Fibroblast of the conjunctiva (primary cell): ENCODE measurements at regions not wholly inside any gene's neighbourhood (a gene's known extent, or its start where the extent isn't known, plus 50 kb on each side); places are given as distances from the start of the nearest gene placed in this dataset.
A peak's percentile ranks its signal among the peaks of the same experiment; 100 is the strongest.

Experiments used
- DNase-seq: peaks from one replicate; pipeline ENCODE4 v3.0.0-alpha.2; 2010; ENCODE audit warnings: low read depth

GRCh38 chr2:139159177-139159576 lies 379.0 kb upstream of the NXPH2 start:
- DNase-seq, result no peak

- no peak for DNase-seq
Observed at GRCh38 chr2:139156730-139157129, 376.5 kb upstream of the NXPH2 start.

DNA sequence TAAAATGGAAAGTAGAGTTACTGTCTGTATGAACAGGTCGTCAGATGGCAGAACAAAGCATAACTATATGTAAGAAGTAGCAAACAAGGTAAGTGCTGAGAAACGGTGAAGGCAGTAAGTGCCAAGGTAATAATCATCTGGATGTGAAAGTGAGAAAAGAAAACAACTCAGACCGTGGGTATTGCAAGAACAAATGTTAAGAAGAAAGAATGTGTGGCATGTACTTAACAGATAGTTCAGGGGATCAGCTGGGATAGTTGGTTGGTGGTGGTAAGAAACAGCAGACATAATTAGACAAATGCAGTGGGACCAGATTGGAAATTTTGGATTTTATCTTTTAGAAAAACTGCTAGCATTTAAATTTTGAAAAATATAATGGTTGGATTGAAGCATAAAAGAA lies 375.8 kb upstream of the NXPH2 start:
- no peak for DNase-seq

- no peak for DNase-seq
Observed at GRCh38 chr2:139142252-139142880, 362.2 kb upstream of the NXPH2 start.

DNA sequence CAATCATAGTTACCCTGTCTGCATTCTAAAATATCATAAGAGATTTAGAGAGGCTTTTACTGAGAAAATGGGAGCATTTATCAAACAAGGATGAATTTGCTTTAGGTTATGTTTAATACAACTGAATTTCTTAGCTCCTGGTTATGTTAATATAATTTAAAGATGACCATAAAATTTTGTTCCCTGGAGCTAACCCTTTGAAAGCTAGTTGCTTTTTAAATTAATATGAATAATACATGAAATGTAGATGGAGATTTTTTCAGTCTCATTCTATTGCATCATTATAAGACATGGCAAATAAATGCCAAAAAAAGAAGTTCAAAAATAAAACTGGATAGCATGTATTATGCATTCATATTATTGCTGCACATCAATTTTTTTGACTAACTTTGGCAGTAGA lies 344.1 kb upstream of the NXPH2 start:
- no peak for DNase-seq

- no peak for DNase-seq
Observed at GRCh38 chr2:139123795-139124194, 343.6 kb upstream of the NXPH2 start.

DNA sequence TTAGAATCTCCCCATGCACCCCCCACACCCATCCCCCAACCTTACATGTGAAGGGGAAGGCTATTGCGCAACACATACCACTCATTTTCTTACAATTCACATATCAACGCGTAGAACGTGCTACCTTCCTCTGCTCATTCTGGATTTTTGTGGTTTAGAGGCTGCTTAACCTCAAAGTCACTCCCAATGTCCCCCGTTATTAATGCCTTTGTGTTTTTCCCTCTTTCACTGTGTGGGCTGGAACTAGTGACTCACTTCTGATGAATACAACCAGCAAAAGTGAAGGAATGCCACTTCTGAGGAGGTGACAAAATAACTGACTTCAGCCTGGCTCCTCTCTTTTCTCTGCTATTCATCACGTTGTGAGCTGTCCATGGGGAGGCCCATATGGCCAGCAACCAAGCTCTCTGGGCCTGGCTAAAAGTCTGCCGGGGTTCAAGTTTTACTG lies 342.5 kb upstream of the NXPH2 start:
- DNase-seq, result peak; percentile 12

DNA sequence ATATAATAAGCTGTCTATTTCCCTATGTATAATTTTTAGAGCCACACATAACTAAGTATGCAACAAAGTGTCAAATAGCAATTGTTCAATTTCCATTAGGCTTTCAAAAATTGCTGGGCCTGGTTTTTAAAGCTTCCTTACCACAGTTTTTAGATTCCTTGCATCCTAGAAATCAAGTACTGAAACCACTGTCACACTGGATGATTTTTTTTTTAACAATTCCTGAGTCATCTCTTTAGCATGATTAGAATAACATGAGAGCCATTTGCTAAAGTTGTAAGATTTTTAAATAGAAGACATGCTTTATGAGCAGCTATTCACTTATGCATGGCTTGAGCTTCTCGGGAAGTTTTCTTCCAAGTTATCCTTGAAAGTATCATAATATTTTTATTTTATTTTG lies 319.5 kb upstream of the NXPH2 start:
- no peak for DNase-seq

DNA sequence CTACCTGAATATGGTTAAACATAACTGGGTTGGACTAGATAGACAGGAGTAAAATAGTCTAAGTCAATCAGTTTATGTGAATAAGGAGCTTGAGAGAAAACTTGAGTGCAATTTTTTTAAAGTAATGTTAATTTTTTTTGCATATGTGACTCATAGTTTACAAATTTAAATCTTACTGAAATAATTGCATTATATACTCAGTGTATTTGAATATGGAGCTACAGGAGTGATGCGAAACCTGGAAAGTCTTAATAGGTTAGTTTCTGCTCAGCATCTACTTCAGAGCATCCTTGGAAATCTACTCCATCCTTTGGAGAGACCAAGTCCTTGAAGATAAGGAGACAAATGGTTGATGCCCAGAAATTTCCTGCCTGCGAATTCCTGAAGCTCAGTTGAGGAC lies 318.8 kb upstream of the NXPH2 start:
- no peak for DNase-seq

- no peak for DNase-seq
Observed at GRCh38 chr2:139083121-139083520, 302.9 kb upstream of the NXPH2 start.

DNA sequence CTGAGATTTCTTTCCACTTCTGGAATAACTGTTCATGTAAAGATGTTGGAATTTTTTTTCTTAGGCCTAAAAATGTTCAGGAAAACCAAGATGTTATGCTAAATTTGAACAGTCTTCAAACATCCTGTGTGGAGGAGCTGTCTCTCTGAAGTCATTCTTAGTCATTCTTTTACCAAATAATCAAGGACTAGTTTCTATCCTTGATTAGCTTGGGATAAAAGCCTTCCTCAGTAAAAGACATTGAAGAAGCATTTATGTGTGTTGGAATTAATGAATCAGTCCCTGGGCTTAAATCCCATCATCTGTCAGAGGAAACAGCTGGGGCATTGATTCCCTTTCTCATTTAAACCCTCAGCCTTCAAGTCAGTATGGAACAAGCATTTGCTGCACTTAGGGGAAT lies 300.1 kb upstream of the NXPH2 start:
- no peak for DNase-seq

- no peak for DNase-seq
Observed at GRCh38 chr2:139079311-139079710, 299.1 kb upstream of the NXPH2 start.

- no peak for DNase-seq
Observed at GRCh38 chr2:139078376-139078775, 298.2 kb upstream of the NXPH2 start.

- no peak for DNase-seq
Observed at GRCh38 chr2:139077099-139077737, 297.0 kb upstream of the NXPH2 start.

GRCh38 chr2:139067874-139068273 lies 287.7 kb upstream of the NXPH2 start:
- DNase-seq, result no peak

DNA sequence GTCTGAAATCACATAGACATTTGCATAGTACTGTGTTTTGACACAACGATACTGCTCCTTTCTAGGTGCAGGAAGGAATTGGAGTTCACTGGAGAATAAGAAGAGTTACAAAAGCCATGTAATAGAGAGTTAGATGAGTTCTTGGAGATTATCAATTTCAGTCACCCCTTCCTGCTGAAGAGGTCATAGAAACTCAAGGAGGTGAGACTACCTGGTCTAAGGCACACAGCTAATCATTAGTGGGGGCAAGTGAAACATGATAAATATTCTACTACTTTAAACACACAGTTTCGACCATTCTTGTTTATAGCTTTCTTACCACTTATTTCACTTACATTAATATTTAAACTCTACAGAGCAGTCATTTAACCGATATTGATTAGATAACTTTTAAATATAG lies 286.9 kb upstream of the NXPH2 start:
- DNase-seq, result no peak

GRCh38 chr2:139064159-139064558 lies 284.0 kb upstream of the NXPH2 start:
- DNase-seq, result no peak

DNA sequence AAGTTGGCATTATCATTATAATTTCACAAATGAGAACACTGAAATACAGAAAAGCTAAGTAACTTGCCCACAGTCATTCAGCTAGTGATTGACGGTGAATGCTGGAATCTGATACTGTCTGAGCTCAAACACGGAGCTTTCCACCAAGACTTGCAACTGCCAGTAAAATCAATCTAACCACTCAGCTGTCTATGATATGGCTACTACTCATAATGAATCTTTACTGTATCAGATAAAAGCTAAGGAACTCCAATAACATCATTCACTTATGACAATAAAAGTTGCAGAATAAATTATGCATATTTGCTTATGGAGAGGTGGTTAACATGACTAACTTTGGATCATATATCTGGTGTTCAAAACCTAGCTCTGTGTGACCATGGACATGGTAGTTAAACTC lies 279.4 kb upstream of the NXPH2 start:
- no peak for DNase-seq

- DNase-seq, result no peak
Observed at GRCh38 chr2:139055202-139055601, 275.0 kb upstream of the NXPH2 start.

DNA sequence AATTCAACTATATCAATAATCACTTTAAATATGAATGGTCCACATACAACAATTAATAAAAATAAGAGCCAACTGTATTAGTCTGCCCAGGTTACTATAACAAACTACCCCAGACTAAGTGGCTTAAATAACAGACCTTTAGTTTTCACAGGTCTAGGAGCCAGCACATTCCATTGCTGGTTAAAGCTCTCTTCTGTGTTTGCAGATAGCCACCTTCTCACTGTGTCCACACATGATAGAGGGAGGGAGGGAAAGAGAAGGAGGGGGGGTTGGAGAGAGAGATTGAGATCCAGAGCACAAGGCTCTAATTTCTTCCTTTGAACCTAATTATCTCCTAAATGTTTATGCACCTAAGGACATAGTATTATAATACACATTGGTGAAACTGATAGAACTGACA lies 267.8 kb upstream of the NXPH2 start:
- no peak for DNase-seq

DNA sequence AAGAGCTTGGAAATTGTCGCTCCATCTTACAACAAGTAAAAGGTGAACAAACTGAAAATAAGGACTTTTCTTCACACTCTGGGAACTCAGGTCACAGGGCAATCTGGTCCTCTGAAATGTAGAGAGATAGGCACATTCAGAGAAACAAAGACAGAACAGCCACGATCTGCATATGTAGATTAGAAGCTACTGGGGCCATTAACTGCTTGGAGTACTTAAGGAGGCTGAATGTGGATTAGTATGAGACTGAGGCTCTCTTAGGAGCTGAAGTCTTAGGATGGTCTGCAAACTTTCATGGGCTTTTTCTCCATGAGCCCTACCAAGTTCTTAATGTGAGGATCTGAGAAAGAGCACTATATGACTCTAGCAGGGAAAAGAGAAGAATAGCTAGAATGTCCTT lies 265.3 kb upstream of the NXPH2 start:
- DNase-seq, result no peak

DNA sequence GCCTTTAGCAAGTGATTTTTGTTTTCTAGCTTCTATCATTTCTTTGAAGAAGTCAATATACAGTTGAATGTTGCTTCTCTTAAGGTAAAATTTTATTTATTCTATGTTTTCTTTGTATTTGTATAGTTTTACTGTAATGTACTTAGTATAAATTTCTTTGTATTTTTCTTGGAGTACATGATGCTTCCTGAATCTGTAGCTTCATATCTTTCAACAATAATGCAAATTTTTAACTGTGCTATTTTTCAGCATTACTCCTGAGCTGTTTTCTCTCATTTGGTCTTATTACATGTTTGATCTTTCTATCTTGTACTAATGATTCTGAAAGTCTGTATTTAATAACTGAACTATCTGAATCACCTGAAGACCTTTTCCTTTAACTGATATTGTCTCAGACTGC lies 253.9 kb upstream of the NXPH2 start:
- no peak for DNase-seq

GRCh38 chr2:139033300-139033699 lies 253.1 kb upstream of the NXPH2 start:
- DNase-seq, result peak; percentile 1

DNA sequence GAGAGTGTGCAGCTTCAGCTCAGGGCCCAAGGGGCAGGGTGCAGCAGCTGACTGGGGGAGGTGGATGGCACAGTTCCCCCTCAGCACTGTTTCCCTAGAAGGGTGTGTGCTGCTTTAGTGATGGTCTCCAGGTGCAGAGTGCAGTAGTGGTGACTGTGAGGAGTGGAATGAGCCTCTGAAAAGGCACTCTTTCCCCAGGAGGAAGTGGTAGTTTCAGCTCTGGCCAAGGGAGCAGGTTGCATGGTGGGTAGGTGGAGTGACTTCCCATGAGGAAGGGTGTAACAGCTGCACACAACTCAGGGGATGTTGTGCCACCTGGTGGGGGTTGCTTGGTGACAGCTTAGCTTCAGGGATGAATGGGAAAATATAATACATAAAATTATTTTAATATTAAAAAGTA lies 251.5 kb upstream of the NXPH2 start:
- no peak for DNase-seq
